Mucosa of descending colon (tissue), 3 donors: ENCODE measurements at regions not wholly inside any gene's neighbourhood (a gene's known extent, or its start where the extent isn't known, plus 50 kb on each side); places are given as distances from the start of the nearest gene placed in this dataset.

Experiments
- ATAC-seq: fragments of 200-7000 bp; cut with Tn5 transposase; one replicate; pipeline ENCODE4 v1.9.1; 2020; ENCODE audit warnings: mild to moderate bottlenecking, moderate library complexity
- DNase-seq, 3 donors: peaks; one replicate each; pipeline ENCODE4 v3.0.0-alpha.2; 2020
- H3K36me3 ChIP-seq: fragments of 200-600 bp; one replicate; pipeline ENCODE4 v1.8.0; 2021; ENCODE audit warnings: low read depth, mild to moderate bottlenecking
- H3K4me1 ChIP-seq: fragments of 200-600 bp; one replicate; pipeline ENCODE4 v1.8.0; 2021; ENCODE audit warnings: low read depth, mild to moderate bottlenecking
- H3K4me3 ChIP-seq: fragments of 200-600 bp; one replicate; pipeline ENCODE4 v1.8.0; 2021; ENCODE audit warnings: mild to moderate bottlenecking
- H3K9me3 ChIP-seq: fragments of 200-600 bp; one replicate; pipeline ENCODE4 v1.8.0; 2021; ENCODE audit warnings: mild to moderate bottlenecking
- intact Hi-C, 2 donors: fragments of 100-400 bp; cut with DNase I in 1 of 2; cut with micrococcal nuclease in 1 of 2; formaldehyde crosslinking; loops; one replicate each; pipeline versions ENCODE4 v1.11.0 to v1.11.1; 2022; cut with DNase I, micrococcal nuclease
- TF ChIP-seq, protein P1 (sequence below): fragments of 200-600 bp; IDR thresholded peaks from one replicate; pipeline ENCODE4 v1.8.0; 2022; ENCODE audit warnings: antibody characterized with exemption, mild to moderate bottlenecking
- donor health status: DM: no; HTN: no; CAD: no; lungs with moderate emphysema.
- donor health status: DM: no; HTN: no; CAD: no.
- donor health status: DM: no; HTN: yes; CAD: no.

DNA sequence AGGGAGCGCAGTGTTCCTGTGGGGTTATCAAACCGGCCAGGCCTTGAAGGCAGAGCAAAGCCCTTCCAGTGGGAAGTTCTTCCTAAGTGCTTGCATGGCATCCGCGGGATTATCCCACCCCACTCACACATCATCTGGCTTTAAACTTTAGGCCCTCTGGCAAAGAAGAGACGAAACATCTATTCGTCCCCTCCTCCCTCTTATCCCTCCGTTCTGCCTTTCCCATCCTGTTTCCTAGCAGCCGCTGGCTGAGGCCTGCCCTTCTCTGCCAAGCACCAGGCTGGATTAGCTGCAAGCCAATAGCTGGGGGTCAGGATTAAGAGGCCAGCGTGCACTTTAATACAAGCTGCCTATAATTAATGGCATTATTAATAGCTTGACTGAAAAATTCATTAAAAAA is 621.0 kb downstream of the PKHD1 start:
- DNase-seq, result no peak

DNA sequence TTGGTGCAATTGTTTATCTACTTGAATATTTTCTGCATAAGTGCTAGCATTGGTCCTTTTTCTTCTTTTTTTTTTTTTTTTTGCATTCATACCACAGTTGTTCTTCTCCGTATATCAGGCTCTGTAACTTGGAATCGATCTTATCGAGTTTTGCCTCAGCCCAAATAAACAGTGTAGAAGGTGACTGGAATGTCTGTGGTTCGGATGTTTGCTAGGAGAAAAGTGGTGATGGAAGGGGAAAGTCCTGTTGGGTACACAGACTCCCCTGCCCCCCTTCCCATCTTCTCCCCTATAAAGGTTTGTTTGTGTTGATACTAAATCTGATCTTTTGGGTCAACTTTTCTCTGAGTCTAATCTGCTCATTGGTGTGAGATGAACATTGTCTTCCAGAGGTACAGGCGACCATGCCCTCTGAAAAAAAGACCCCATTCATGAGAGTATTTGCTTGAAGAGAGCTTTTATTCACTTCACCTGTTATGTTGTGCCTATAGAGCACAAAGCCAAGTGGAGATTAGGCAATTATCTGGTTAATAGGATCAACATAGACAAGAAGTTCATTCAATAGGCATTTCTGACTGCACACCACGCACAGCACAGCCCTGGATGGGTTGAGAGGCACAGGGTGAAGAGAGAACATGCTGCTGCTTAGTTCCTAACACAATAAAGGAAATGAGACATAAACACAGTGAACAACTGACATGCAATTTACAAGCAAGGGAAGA is 620.0 kb downstream of the PKHD1 start:
- no peaks in the 10 kb centered on the region for H3K4me1 ChIP-seq
- no peak overlapping the region for H3K4me3 ChIP-seq
- H3K9me3 ChIP-seq, result no peaks in the 10 kb centered on the region
- no peaks in the 10 kb centered on the region for H3K36me3 ChIP-seq
- ATAC-seq (no peak), DNase-seq (no peak)
- intact Hi-C loops, result no loop called here
- TF ChIP-seq, protein P1, sequence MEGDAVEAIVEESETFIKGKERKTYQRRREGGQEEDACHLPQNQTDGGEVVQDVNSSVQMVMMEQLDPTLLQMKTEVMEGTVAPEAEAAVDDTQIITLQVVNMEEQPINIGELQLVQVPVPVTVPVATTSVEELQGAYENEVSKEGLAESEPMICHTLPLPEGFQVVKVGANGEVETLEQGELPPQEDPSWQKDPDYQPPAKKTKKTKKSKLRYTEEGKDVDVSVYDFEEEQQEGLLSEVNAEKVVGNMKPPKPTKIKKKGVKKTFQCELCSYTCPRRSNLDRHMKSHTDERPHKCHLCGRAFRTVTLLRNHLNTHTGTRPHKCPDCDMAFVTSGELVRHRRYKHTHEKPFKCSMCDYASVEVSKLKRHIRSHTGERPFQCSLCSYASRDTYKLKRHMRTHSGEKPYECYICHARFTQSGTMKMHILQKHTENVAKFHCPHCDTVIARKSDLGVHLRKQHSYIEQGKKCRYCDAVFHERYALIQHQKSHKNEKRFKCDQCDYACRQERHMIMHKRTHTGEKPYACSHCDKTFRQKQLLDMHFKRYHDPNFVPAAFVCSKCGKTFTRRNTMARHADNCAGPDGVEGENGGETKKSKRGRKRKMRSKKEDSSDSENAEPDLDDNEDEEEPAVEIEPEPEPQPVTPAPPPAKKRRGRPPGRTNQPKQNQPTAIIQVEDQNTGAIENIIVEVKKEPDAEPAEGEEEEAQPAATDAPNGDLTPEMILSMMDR, result no peak

More for the DNA sequence above, 621.0 kb downstream of the PKHD1 start:
- TF ChIP-seq, protein P1, result no peak
- no peaks in the 10 kb centered on the region for H3K36me3 ChIP-seq
- H3K4me1 ChIP-seq, result no peaks in the 10 kb centered on the region
- no peaks in the 10 kb centered on the region for H3K9me3 ChIP-seq
- ATAC-seq, result no peak
- no peak overlapping the region for H3K4me3 ChIP-seq
- intact Hi-C loops, result no loop called here

DNA sequence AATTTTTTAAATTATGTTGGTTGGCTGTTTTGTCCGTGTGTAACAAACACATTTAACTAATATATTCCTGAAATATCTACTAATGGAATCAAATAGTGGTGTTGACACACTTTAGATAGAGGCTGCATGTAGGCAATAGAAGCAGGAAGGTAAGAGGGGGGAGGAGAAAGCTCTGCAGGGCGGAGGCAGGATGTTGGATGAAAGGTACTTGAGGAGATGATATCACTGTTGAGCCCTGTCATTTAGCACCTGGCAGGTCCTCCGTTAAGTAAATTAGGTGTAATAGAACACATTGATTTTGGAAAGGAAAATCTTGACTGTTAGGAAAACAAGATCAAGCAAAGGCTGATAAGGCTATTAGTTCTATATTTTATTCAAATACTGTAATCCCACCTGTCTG is 618.7 kb downstream of the PKHD1 start:
- intact Hi-C loops, result no loop called here
- TF ChIP-seq, protein P1, result no peak
- H3K4me3 ChIP-seq, result no peak overlapping the region
- H3K9me3 ChIP-seq, result no peaks in the 10 kb centered on the region
- ATAC-seq (no peak), DNase-seq (no peak)
- H3K4me1 ChIP-seq, result no peaks in the 10 kb centered on the region
- no peaks in the 10 kb centered on the region for H3K36me3 ChIP-seq

DNA sequence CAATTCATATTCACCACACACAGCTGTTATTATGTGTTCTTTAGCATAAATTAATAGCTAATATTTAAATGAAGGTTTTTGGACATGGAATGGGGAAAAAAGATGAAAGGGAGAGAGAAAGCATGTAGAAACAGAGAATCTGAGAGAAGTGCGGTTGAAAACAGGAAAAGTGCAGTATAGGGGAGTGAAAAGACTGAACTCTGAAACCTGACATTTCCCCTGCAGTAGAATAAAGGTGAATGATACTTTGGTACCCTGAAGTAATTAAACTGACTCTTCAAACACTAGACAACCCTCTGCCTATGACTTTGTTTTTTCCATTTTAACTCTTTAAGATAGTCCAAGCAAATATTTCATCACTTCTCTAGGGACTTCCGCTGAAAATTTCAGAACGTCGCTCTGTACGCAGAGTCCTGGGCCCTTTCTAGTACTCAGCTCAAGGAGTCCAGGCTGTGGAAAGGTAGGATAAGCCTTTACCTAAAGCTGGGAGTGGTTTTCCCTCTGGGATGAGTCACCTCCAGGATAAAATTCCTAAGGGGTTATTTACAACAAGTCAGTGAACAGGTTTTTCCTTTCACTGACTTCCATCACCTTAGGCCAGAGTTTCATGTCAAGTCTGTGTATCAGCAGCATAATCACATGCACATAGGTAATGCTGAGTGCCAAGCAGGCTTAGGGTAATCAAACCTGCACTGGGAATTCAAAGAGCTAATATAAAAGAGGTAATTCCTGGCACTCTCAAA is 614.5 kb downstream of the PKHD1 start:
- no peaks in the 10 kb centered on the region for H3K36me3 ChIP-seq
- H3K4me3 ChIP-seq, result no peak overlapping the region
- intact Hi-C loops, result no loop called here
- ATAC-seq (peak; percentile 86), DNase-seq (no peak)
- TF ChIP-seq, protein P1, result no peak
- H3K4me1 ChIP-seq, result no peaks in the 10 kb centered on the region
- H3K9me3 ChIP-seq, result no peaks in the 10 kb centered on the region

DNA sequence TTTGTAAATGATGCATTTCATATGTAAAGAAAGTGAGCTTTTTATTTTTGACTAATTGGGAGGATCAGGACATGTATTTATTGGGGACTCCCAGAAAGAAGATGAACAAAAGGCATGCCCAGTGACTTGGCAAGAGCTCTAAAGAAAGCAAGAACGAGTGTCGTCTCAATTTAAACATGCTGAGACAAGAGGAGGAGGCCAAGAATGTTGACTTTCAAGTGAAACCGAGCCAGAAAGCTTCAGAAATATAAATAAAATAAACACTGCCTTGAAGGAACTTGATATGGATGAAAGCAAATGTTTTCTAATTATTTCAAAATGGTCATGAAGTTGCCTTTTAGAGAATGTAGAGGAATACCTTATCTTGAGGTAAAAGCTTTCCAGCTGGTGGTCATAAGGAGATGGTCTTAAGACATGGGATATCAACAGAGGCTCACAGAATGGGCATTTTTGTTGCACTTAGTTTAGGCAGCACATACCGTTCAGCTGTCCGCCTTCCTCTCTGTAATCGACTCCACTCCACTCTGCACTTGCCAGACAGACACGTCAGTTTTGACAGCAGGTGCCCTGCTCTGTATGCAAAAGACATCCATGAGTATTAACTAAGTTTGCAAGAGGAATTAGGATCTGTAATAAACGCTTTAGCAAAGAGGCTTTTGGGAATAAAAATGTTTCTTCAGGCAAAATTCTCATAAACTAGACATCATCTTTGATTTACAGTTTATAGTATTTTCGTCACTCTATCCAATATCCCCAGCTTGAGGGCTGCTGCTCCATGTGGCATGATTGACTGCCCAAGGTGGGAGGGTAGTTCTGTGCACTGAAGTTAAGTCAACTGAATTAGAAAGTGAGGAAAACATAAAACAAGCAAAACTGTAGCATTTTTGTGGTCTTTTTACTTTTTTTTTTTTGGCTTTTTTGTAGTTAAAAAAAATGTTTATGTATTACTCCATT is 613.1 kb downstream of the PKHD1 start:
- ATAC-seq (no peak), DNase-seq (no peak)
- no peak overlapping the region for H3K4me3 ChIP-seq
- intact Hi-C loops, result no loop called here
- H3K9me3 ChIP-seq, result no peaks in the 10 kb centered on the region
- TF ChIP-seq, protein P1, result no peak
- H3K4me1 ChIP-seq, result no peaks in the 10 kb centered on the region
- no peaks in the 10 kb centered on the region for H3K36me3 ChIP-seq
